Transverse colon (tissue), 3 donors: ENCODE measurements at regions not wholly inside any gene's neighbourhood (a gene's known extent, or its start where the extent isn't known, plus 50 kb on each side); places are given as distances from the start of the nearest gene placed in this dataset.

Experiments
- CTCF ChIP-seq, 5 experiments: fragments of 200-600 bp in 3 of 5; fragments of 450-650 bp in 2 of 5; sonication (generic) in 3 of 5; IDR thresholded peaks; 1 replicate in 2 of 5; 2 replicates in 3 of 5; pipeline ENCODE4 v1.5.1; 2016 to 2017; ENCODE audit warnings: antibody characterized with exemption in 5 of 5, inconsistent platforms in 3 of 5, mild to moderate bottlenecking in 2 of 5, moderate library complexity in 1 of 5
- POLR2A ChIP-seq: fragments of 450-650 bp; IDR thresholded peaks from one replicate; pipeline ENCODE4 v1.6.1; 2016; ENCODE audit warnings: antibody characterized with exemption, mild to moderate bottlenecking, moderate library complexity

DNA sequence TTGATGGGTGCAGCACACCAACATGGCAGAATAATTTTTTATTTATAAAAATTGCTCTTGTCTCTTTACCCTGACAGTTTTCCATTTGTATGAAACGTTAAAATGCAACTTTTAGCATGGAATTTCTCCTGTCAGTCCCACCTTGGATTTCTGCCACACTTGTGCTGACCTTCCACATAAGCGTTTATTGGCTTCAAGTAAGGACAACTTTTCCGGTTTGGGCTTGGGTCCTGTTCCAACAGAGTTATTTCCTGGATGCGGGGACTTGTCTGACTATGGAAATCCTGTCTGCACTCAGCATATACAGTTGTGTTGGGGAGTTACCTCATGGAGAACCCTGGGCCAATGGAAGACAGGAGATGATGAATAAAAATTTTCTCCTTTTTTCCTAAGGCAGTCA lies 294.7 kb downstream of the NAF1 start:
- TF ChIP-seq POLR2A (no peak), CTCF (IDR thresholded peaks at IDR 0.05) (no peak)
